H9 (cell line): ENCODE measurements at regions not wholly inside any gene's neighbourhood (a gene's known extent, or its start where the extent isn't known, plus 50 kb on each side); places are given as distances from the start of the nearest gene placed in this dataset.

Experiments used
- DNase-seq: peaks from one replicate; pipeline ENCODE4 v3.0.0-alpha.2; 2017
- H2AFZ ChIP-seq: one replicate; pipeline ENCODE4 v1.6.1; 2013; ENCODE audit warnings: mild to moderate bottlenecking, low read length, control low read depth, moderate library complexity
- H2AK5ac ChIP-seq: 2 replicates; pipeline ENCODE4 v1.6.1; 2013; ENCODE audit warnings: low read length, control low read depth, mixed read lengths; ENCODE audit not compliant: insufficient read length
- H2BK120ac ChIP-seq: one replicate; pipeline ENCODE4 v1.6.1; 2013; ENCODE audit warnings: low read depth, mild to moderate bottlenecking, low read length, control low read depth, inconsistent platforms; ENCODE audit not compliant: poor library complexity, severe bottlenecking
- H2BK12ac ChIP-seq: 2 replicates; pipeline ENCODE4 v1.6.1; 2013; ENCODE audit warnings: low read length, control low read depth, mixed read lengths, low read depth; ENCODE audit not compliant: insufficient read length
- H2BK15ac ChIP-seq: 2 replicates; pipeline ENCODE4 v1.6.1; 2013; ENCODE audit warnings: low read depth, low read length, control low read depth
- H2BK20ac ChIP-seq: one replicate; pipeline ENCODE4 v1.6.1; 2013; ENCODE audit warnings: low read depth, mild to moderate bottlenecking, low read length, control low read depth, inconsistent platforms; ENCODE audit not compliant: poor library complexity, severe bottlenecking
- H2BK5ac ChIP-seq: 2 replicates; pipeline ENCODE4 v1.6.1; 2013; ENCODE audit warnings: low read length, control low read depth, mixed read lengths; ENCODE audit not compliant: insufficient read length
- H3K14ac ChIP-seq: 2 replicates; pipeline ENCODE4 v1.6.1; 2013; ENCODE audit warnings: low read length, control low read depth; ENCODE audit not compliant: insufficient read depth
- H3K18ac ChIP-seq: 2 replicates; pipeline ENCODE4 v1.6.1; 2013; ENCODE audit warnings: low read depth, mild to moderate bottlenecking, mixed read lengths, low read length, control low read depth; ENCODE audit not compliant: insufficient read length
- H3K23ac ChIP-seq: 2 replicates; pipeline ENCODE4 v1.6.1; 2013; ENCODE audit warnings: low read length, control low read depth, mixed read lengths, low read depth; ENCODE audit not compliant: insufficient read length
- H3K23me2 ChIP-seq: 2 replicates; pipeline ENCODE4 v1.6.1; 2013; ENCODE audit warnings: low read depth, mild to moderate bottlenecking, mixed read lengths, low read length, control low read depth; ENCODE audit not compliant: insufficient read length, poor library complexity, severe bottlenecking
- H3K27ac ChIP-seq: 2 replicates; pipeline ENCODE4 v1.5.1; 2013; ENCODE audit warnings: low read length, control low read depth, mixed read lengths, low read depth; ENCODE audit not compliant: insufficient read length
- H3K27me3 ChIP-seq: 2 replicates; pipeline ENCODE4 v1.6.1; 2013; ENCODE audit warnings: low read length, control low read depth, inconsistent platforms; ENCODE audit not compliant: insufficient read depth
- H3K4ac ChIP-seq: 2 replicates; pipeline ENCODE4 v1.6.1; 2013; ENCODE audit warnings: low read depth, mild to moderate bottlenecking, control low read depth, inconsistent platforms, low read length, moderate library complexity
- H3K4me1 ChIP-seq: 2 replicates; pipeline ENCODE4 v1.6.1; 2013; ENCODE audit warnings: low read length, control low read depth, inconsistent platforms; ENCODE audit not compliant: insufficient read depth
- H3K4me2 ChIP-seq: 2 replicates; pipeline ENCODE4 v1.6.1; 2013; ENCODE audit warnings: low read length, control low read depth, mixed read lengths; ENCODE audit not compliant: insufficient read length, insufficient read depth
- H3K56ac ChIP-seq: 2 replicates; pipeline ENCODE4 v1.6.1; 2013; ENCODE audit warnings: low read depth, mild to moderate bottlenecking, mixed read lengths, low read length, control low read depth; ENCODE audit not compliant: insufficient read length
- H3K79me1 ChIP-seq: 2 replicates; pipeline ENCODE4 v1.6.1; 2013; ENCODE audit warnings: low read depth, mild to moderate bottlenecking, moderate library complexity, low read length, control low read depth, inconsistent platforms; ENCODE audit not compliant: insufficient read depth, poor library complexity, severe bottlenecking
- H3K79me2 ChIP-seq: 2 replicates; pipeline ENCODE4 v1.6.1; 2013; ENCODE audit warnings: low read length, control low read depth, inconsistent platforms; ENCODE audit not compliant: insufficient read depth
- H3K9ac ChIP-seq: 2 replicates; pipeline ENCODE4 v1.6.1; 2013; ENCODE audit warnings: low read length, control low read depth, mixed read lengths; ENCODE audit not compliant: insufficient read length; ENCODE audit errors: extremely low read depth
- H3K9me3 ChIP-seq: one replicate; pipeline ENCODE4 v1.6.1; 2013; ENCODE audit warnings: low read depth, low read length, inconsistent platforms; ENCODE audit not compliant: control insufficient read depth
- H3T11ph ChIP-seq: one replicate; pipeline ENCODE4 v1.6.1; 2013; ENCODE audit warnings: mild to moderate bottlenecking, low read length, control low read depth, inconsistent platforms
- H4K20me1 ChIP-seq: one replicate; pipeline ENCODE4 v1.6.1; 2013; ENCODE audit not compliant: control insufficient read depth, insufficient read length, insufficient read depth
- H4K5ac ChIP-seq: 2 replicates; pipeline ENCODE4 v1.6.1; 2013; ENCODE audit warnings: low read depth, mild to moderate bottlenecking, mixed read lengths, low read length, control low read depth; ENCODE audit not compliant: insufficient read length
- H4K8ac ChIP-seq: replicated peaks from 2 replicates; pipeline ENCODE4 v1.6.1; 2013; ENCODE audit warnings: low read length, control low read depth, mixed read lengths, low read depth; ENCODE audit not compliant: insufficient read length
- H4K91ac ChIP-seq: 2 replicates; pipeline ENCODE4 v1.6.1; 2013; ENCODE audit warnings: low read depth, mild to moderate bottlenecking, moderate library complexity, mixed read lengths, low read length, control low read depth; ENCODE audit not compliant: insufficient read length
- H3K27ac Mint-ChIP-seq, 3 experiments: 2 replicates in 2 of 3; 3 replicates in 1 of 3; pipeline ENCODE4 v1.8.0; 2020 to 2021; ENCODE audit warnings: mixed read lengths in 3 of 3, mild to moderate bottlenecking in 1 of 3, moderate library complexity in 1 of 3
- H3K27me3 Mint-ChIP-seq: 2 replicates; pipeline ENCODE4 v1.8.0; 2021; ENCODE audit warnings: low read depth, mild to moderate bottlenecking, moderate library complexity, mixed read lengths
- H3K36me3 Mint-ChIP-seq, 3 experiments: 2 replicates in 2 of 3; 3 replicates in 1 of 3; pipeline ENCODE4 v1.8.0; 2020 to 2021; ENCODE audit warnings: low read depth in 3 of 3, mixed read lengths in 3 of 3; ENCODE audit not compliant: insufficient read depth in 1 of 3
- H3K4me1 Mint-ChIP-seq, 2 experiments: 2 replicates each; pipeline ENCODE4 v1.8.0; 2020; ENCODE audit warnings: mixed read lengths in 2 of 2
- H3K4me3 Mint-ChIP-seq, 2 experiments: 2 replicates in 1 of 2; 3 replicates in 1 of 2; pipeline ENCODE4 v1.8.0; 2020 to 2021; ENCODE audit warnings: mild to moderate bottlenecking in 2 of 2, mixed read lengths in 2 of 2, moderate library complexity in 1 of 2
- H3K9me3 Mint-ChIP-seq, 2 experiments: 2 replicates in 1 of 2; 3 replicates in 1 of 2; pipeline ENCODE4 v1.8.0; 2020; ENCODE audit warnings: mild to moderate bottlenecking in 2 of 2, mixed read lengths in 2 of 2, moderate library complexity in 1 of 2
- CTCF ChIP-seq: fragments of 200-600 bp; sonication (generic); conservative IDR thresholded peaks from 3 replicates; pipeline ENCODE4 v1.8.0; 2021; ENCODE audit warnings: antibody characterized with exemption, mild to moderate bottlenecking
- WGBS: extraction: QIAGEN DNeasy Blood & Tissue Kit; methylation state at CpG from one replicate; pipeline ENCODE4 v1.1.7; 2013; ENCODE audit warnings: missing lambda C conversion rate, low lambda C conversion rate, mixed read lengths; ENCODE audit not compliant: insufficient read length; ENCODE audit errors: extremely low coverage; 5-methylcytosine and 5-hydroxymethylcytosine counted together

GRCh38 chr12:13552830-13553229 is 356.3 kb downstream of the EMP1 start:
- no peak overlapping the region for H4K8ac ChIP-seq
- TF ChIP-seq CTCF: no peak
- H2BK15ac ChIP-seq: no peak overlapping the region
- H4K5ac ChIP-seq: no peak overlapping the region
- H2BK120ac ChIP-seq: no peak overlapping the region
- H4K20me1 ChIP-seq: no peaks in the 10 kb centered on the region
- Mint-ChIP-seq H3K4me3 (no peak overlapping the region), H3K9me3 (no peaks in the 10 kb centered on the region), H3K27ac (no peak overlapping the region), H3K36me3 (no peaks in the 10 kb centered on the region), H3K4me1 (no peaks in the 10 kb centered on the region), H3K27me3 (no peaks in the 10 kb centered on the region)
- H3K23me2 ChIP-seq: no peaks in the 10 kb centered on the region
- no peak overlapping the region for H2BK20ac ChIP-seq
- no peak overlapping the region for H3K27ac ChIP-seq
- no peak overlapping the region for H3K23ac ChIP-seq
- H3K4ac ChIP-seq: no peak overlapping the region
- H3K9me3 ChIP-seq: no peaks in the 10 kb centered on the region
- WGBS: no CpG with 5 or more reads among the region's 4 CpGs
- H3K56ac ChIP-seq: no peak overlapping the region
- no peak overlapping the region for H2AFZ ChIP-seq
- H3K27me3 ChIP-seq: no peaks in the 10 kb centered on the region
- no peak overlapping the region for H3T11ph ChIP-seq
- H2BK5ac ChIP-seq: no peak overlapping the region
- no peak overlapping the region for H3K4me2 ChIP-seq
- no peak overlapping the region for H3K14ac ChIP-seq
- no peak overlapping the region for H2BK12ac ChIP-seq
- H3K79me1 ChIP-seq: no peaks in the 10 kb centered on the region
- no peak overlapping the region for H4K91ac ChIP-seq
- H2AK5ac ChIP-seq: no peak overlapping the region
- H3K9ac ChIP-seq: no peak overlapping the region
- no peak for DNase-seq
- no peak overlapping the region for H3K18ac ChIP-seq
- H3K79me2 ChIP-seq: no peaks in the 10 kb centered on the region
- H3K4me1 ChIP-seq: no peaks in the 10 kb centered on the region
